GM12872 (cell line): ENCODE measurements at regions not wholly inside any gene's neighbourhood (a gene's known extent, or its start where the extent isn't known, plus 50 kb on each side); places are given as distances from the start of the nearest gene placed in this dataset.

ENCODE experiments used
- TF ChIP-seq, protein P1 (sequence below): IDR thresholded peaks from 3 replicates; pipeline ENCODE4 v1.5.1; 2011; ENCODE audit warnings: low read depth, mild to moderate bottlenecking, low read length, moderate library complexity; ENCODE audit not compliant: insufficient read depth

GRCh38 chr1:65527707-65528503 is 107.4 kb downstream of the LEPR start:
- TF ChIP-seq, protein P1, sequence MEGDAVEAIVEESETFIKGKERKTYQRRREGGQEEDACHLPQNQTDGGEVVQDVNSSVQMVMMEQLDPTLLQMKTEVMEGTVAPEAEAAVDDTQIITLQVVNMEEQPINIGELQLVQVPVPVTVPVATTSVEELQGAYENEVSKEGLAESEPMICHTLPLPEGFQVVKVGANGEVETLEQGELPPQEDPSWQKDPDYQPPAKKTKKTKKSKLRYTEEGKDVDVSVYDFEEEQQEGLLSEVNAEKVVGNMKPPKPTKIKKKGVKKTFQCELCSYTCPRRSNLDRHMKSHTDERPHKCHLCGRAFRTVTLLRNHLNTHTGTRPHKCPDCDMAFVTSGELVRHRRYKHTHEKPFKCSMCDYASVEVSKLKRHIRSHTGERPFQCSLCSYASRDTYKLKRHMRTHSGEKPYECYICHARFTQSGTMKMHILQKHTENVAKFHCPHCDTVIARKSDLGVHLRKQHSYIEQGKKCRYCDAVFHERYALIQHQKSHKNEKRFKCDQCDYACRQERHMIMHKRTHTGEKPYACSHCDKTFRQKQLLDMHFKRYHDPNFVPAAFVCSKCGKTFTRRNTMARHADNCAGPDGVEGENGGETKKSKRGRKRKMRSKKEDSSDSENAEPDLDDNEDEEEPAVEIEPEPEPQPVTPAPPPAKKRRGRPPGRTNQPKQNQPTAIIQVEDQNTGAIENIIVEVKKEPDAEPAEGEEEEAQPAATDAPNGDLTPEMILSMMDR: no peak

DNA sequence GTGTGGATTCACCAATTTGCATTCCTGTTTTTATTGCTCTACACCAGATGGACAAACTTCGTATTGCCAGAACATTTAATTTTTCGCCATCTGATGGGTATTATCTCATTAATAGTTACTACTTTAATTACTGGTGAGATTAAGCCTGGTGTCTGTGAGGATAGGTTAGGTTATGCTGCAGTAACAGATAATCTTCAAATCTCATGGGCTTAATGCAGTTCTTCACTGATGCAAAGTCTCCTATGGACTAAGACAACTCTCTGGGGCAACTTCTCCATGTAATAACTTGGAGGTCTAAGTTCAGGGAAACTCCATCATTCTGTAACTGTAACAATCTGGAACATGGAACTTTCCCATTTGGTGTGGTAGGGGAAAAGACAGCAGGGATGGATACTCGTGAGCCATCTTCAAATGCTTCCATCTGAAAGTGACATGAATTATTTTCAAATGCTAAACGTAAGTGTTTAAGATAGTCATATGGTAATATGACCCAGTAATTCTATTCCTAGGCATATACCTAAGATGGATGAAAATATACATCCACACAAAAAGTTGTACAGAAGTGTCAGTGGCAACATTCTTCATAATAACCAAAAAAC is 111.6 kb downstream of the LEPR start:
- TF ChIP-seq, protein P1: no peak

- TF ChIP-seq, protein P1: no peak
Observed at GRCh38 chr1:65535981-65536380, 115.5 kb downstream of the LEPR start.

DNA sequence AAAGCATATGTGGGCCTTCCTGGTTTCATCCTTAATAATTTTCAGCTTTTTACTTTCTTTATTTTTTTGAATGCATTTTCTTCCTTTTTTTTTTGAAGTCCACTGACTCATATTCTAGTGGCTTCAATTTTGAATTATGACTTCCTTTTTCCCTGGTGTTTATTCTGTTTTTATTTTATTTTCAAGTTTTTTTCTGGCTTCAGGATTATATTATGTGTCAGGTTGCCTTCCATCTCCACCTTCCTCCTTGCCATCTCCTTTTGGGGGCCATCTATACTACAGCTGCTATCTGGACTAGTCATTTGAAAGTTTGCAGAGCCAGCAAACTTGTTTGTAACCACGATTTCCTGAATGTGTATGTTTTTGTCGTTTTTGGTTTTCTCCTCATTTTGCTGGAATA is 117.6 kb downstream of the LEPR start:
- TF ChIP-seq, protein P1: no peak

DNA sequence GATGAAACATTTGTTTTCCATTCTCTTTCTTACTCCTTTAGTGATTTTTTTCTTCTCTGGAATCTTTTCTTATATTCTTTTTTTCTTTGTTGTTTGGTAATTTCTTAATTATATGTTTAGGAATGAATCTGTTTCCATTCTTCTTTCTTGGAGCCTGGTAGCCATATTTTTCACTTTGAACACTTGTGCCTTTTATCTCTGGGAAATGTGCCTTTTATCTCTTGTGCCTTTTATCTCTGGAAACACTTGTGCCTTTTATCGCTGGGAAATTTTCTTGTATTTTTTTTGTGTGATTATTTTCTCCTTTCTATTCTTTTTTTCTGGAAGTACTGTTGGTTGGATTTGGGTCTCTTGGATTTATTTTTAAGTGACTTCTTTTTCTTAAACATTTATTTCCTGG is 118.2 kb downstream of the LEPR start:
- TF ChIP-seq, protein P1: no peak

- TF ChIP-seq, protein P1: no peak
Observed at GRCh38 chr1:65539266-65540131, 119.0 kb downstream of the LEPR start.

DNA sequence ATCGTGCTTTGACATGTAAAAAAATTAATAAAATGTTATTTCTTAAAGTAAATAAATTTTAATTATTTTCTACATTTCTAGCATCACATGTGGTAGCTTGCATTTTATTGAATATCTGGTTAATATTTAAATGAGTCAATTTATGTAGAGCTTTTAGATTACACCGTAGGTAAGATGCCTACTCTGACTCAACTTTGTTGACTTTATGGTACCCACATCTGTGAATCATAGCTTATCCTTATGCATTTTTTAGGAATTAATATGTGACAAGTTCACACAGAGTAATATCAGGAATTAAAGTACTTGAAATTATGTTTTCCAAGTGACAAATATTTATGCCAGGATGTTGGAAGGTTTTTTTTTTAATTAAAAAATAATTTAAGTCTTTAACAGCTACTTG is 120.7 kb downstream of the LEPR start:
- TF ChIP-seq, protein P1: no peak
